OCI-M1 (cell line): ENCODE measurements at regions not wholly inside any gene's neighbourhood (a gene's known extent, or its start where the extent isn't known, plus 50 kb on each side); places are given as distances from the start of the nearest gene placed in this dataset.
"Not testable (repeated sequence)": the region's sequence is repeated elsewhere in the genome, so short reads cannot be mapped to it uniquely, and the experiment has no call there.

Source experiments
- DNase-seq: peaks from one replicate; lab custom pipeline; 2025; lab: John Stamatoyannopoulos, UW

- no peak for DNase-seq
These were observed 578.2 kb downstream of the MEI4 start for GRCh38 chr6:78231002-78231401.

GRCh38 chr6:78243519-78243918, 590.7 kb downstream of the MEI4 start:
- DNase-seq, result no peak

GRCh38 chr6:78251931-78252330, 599.1 kb downstream of the MEI4 start:
- no peak for DNase-seq

- DNase-seq, result no peak
These were observed 600.8 kb downstream of the MEI4 start for GRCh38 chr6:78253618-78254017.

GRCh38 chr6:78259935-78260334, 607.1 kb downstream of the MEI4 start:
- no peak for DNase-seq

- not testable (repeated sequence) for DNase-seq
These were observed 606.9 kb upstream of the IRAK1BP1 start for GRCh38 chr6:78260427-78260826.

- DNase-seq, result no peak
These were observed 598.5 kb upstream of the IRAK1BP1 start for GRCh38 chr6:78268591-78269452.

- no peak for DNase-seq
These were observed 566.5 kb upstream of the IRAK1BP1 start for GRCh38 chr6:78300885-78301284.

- DNase-seq, result no peak
These were observed 564.9 kb upstream of the IRAK1BP1 start for GRCh38 chr6:78302411-78302810.

GRCh38 chr6:78308025-78308424, 559.3 kb upstream of the IRAK1BP1 start:
- no peak for DNase-seq

- DNase-seq, result no peak
These were observed 545.1 kb upstream of the IRAK1BP1 start for GRCh38 chr6:78322068-78322845.

GRCh38 chr6:78324213-78324612, 543.1 kb upstream of the IRAK1BP1 start:
- DNase-seq, result no peak

GRCh38 chr6:78340755-78341154, 526.6 kb upstream of the IRAK1BP1 start:
- no peak for DNase-seq

GRCh38 chr6:78345882-78346281, 521.5 kb upstream of the IRAK1BP1 start:
- DNase-seq, result no peak

- no peak for DNase-seq
These were observed 520.0 kb upstream of the IRAK1BP1 start for GRCh38 chr6:78347191-78347916.

GRCh38 chr6:78353040-78353439, 514.3 kb upstream of the IRAK1BP1 start:
- DNase-seq, result no peak

GRCh38 chr6:78363688-78364087, 503.7 kb upstream of the IRAK1BP1 start:
- DNase-seq, result no peak

GRCh38 chr6:78365473-78365872, 501.9 kb upstream of the IRAK1BP1 start:
- DNase-seq, result no peak

- no peak for DNase-seq
These were observed 490.3 kb upstream of the IRAK1BP1 start for GRCh38 chr6:78377056-78377455.

- no peak for DNase-seq
These were observed 487.4 kb upstream of the IRAK1BP1 start for GRCh38 chr6:78379982-78380381.

GRCh38 chr6:78380541-78380940, 486.8 kb upstream of the IRAK1BP1 start:
- no peak for DNase-seq

- no peak for DNase-seq
These were observed 483.4 kb upstream of the IRAK1BP1 start for GRCh38 chr6:78383968-78384367.

GRCh38 chr6:78386854-78387253, 480.5 kb upstream of the IRAK1BP1 start:
- DNase-seq, result not testable (repeated sequence)
